ENCODE measurements at regions not wholly inside any gene's neighbourhood (a gene's known extent, or its start where the extent isn't known, plus 50 kb on each side); places are given as distances from the start of the nearest gene placed in this dataset.

GRCh38 chr3:40593351-40593750 is 68.6 kb downstream of the ZNF621 start:
- Histone ChIP-seq H3K4me1 (no peaks in the 10 kb centered on the region), H3K27ac (no peak overlapping the region), H3K4me3 (no peak overlapping the region), H3K9me3 (no peaks in the 10 kb centered on the region), H3K36me3 (no peaks in the 10 kb centered on the region), H3K27me3 (no peaks in the 10 kb centered on the region)
- intact Hi-C loops (cut with DNase I; ENCODE audit: low total_unique reads), result no loop called here
- TF ChIP-seq CTCF (IDR thresholded peaks at IDR 0.05) (no peak), POLR2AphosphoS5 (IDR thresholded peaks at IDR 0.05) (no peak), POLR2A (IDR thresholded peaks at IDR 0.05) (no peak)
- no peak for DNase-seq (ENCODE audit: low spot score in 2 of 2)

GRCh38 chr3:40597441-40597840 is 72.7 kb downstream of the ZNF621 start:
- DNase-seq (ENCODE audit: low spot score in 2 of 2), result no peak
- no peaks in the 10 kb centered on the region for H3K27me3 ChIP-seq
- intact Hi-C loops (cut with DNase I; ENCODE audit: low total_unique reads), result no loop called here
- H3K4me1 ChIP-seq, result no peaks in the 10 kb centered on the region
- H3K9me3 ChIP-seq, result no peaks in the 10 kb centered on the region
- H3K27ac ChIP-seq, result no peak overlapping the region
- H3K4me3 ChIP-seq, result no peak overlapping the region
- no peaks in the 10 kb centered on the region for H3K36me3 ChIP-seq
- no peak for TF ChIP-seq POLR2A (IDR thresholded peaks at IDR 0.05)
- no peak for TF ChIP-seq CTCF (IDR thresholded peaks at IDR 0.05)
- no peak for TF ChIP-seq POLR2AphosphoS5 (IDR thresholded peaks at IDR 0.05)

- intact Hi-C loops (cut with DNase I; ENCODE audit: low total_unique reads), result no loop called here
- Histone ChIP-seq H3K27me3 (no peaks in the 10 kb centered on the region), H3K4me3 (no peak overlapping the region), H3K27ac (no peak overlapping the region), H3K36me3 (no peaks in the 10 kb centered on the region), H3K9me3 (no peaks in the 10 kb centered on the region), H3K4me1 (no peaks in the 10 kb centered on the region)
- DNase-seq (ENCODE audit: low spot score in 2 of 2), result no peak
- TF ChIP-seq CTCF (IDR thresholded peaks at IDR 0.05), result no peak
- TF ChIP-seq POLR2AphosphoS5 (IDR thresholded peaks at IDR 0.05), result no peak
- no peak for TF ChIP-seq POLR2A (IDR thresholded peaks at IDR 0.05)
Measured at GRCh38 chr3:40598338-40598737, 73.6 kb downstream of the ZNF621 start.

GRCh38 chr3:40598962-40599361 is 74.2 kb downstream of the ZNF621 start:
- Histone ChIP-seq H3K36me3 (no peaks in the 10 kb centered on the region), H3K4me1 (no peaks in the 10 kb centered on the region), H3K4me3 (no peak overlapping the region), H3K9me3 (no peaks in the 10 kb centered on the region), H3K27ac (no peak overlapping the region), H3K27me3 (no peaks in the 10 kb centered on the region)
- intact Hi-C loops (cut with DNase I; ENCODE audit: low total_unique reads), result no loop called here
- TF ChIP-seq POLR2AphosphoS5 (IDR thresholded peaks at IDR 0.05), result no peak
- no peak for TF ChIP-seq CTCF (IDR thresholded peaks at IDR 0.05)
- no peak for TF ChIP-seq POLR2A (IDR thresholded peaks at IDR 0.05)
- no peak for DNase-seq (ENCODE audit: low spot score in 2 of 2)

- no peak for DNase-seq (ENCODE audit: low spot score in 2 of 2)
- Histone ChIP-seq H3K4me1 (no peaks in the 10 kb centered on the region), H3K4me3 (no peak overlapping the region), H3K27me3 (no peaks in the 10 kb centered on the region), H3K9me3 (no peaks in the 10 kb centered on the region), H3K27ac (no peak overlapping the region), H3K36me3 (no peaks in the 10 kb centered on the region)
- intact Hi-C loops (cut with DNase I; ENCODE audit: low total_unique reads), result no loop called here
- TF ChIP-seq POLR2AphosphoS5 (IDR thresholded peaks at IDR 0.05) (no peak), POLR2A (IDR thresholded peaks at IDR 0.05) (no peak), CTCF (IDR thresholded peaks at IDR 0.05) (no peak)
Measured at GRCh38 chr3:40602778-40603385, 78.1 kb downstream of the ZNF621 start.

Data from breast epithelium (tissue), 4 donors.